KOPT-K1 (cell line): ENCODE measurements at regions not wholly inside any gene's neighbourhood (a gene's known extent, or its start where the extent isn't known, plus 50 kb on each side); places are given as distances from the start of the nearest gene placed in this dataset.

ENCODE experiments used
- H3K27ac ChIP-seq: fragments of 200-600 bp; sonication (generic); 2 replicates; pipeline ENCODE4 v1.5.1; 2016; ENCODE audit warnings: antibody characterized with exemption, mild to moderate bottlenecking, low read depth, low read length; ENCODE audit not compliant: poor library complexity, severe bottlenecking
- H3K36me3 ChIP-seq: fragments of 200-600 bp; sonication (generic); 2 replicates; pipeline ENCODE4 v1.5.1; 2017; ENCODE audit warnings: antibody characterized with exemption, mild to moderate bottlenecking, low read length, moderate library complexity; ENCODE audit not compliant: insufficient read depth
- H3K9me3 ChIP-seq: fragments of 200-600 bp; sonication (generic); 2 replicates; pipeline ENCODE4 v1.5.1; 2017; ENCODE audit warnings: antibody characterized with exemption, low read length, mild to moderate bottlenecking; ENCODE audit not compliant: insufficient read depth, poor library complexity, severe bottlenecking

DNA sequence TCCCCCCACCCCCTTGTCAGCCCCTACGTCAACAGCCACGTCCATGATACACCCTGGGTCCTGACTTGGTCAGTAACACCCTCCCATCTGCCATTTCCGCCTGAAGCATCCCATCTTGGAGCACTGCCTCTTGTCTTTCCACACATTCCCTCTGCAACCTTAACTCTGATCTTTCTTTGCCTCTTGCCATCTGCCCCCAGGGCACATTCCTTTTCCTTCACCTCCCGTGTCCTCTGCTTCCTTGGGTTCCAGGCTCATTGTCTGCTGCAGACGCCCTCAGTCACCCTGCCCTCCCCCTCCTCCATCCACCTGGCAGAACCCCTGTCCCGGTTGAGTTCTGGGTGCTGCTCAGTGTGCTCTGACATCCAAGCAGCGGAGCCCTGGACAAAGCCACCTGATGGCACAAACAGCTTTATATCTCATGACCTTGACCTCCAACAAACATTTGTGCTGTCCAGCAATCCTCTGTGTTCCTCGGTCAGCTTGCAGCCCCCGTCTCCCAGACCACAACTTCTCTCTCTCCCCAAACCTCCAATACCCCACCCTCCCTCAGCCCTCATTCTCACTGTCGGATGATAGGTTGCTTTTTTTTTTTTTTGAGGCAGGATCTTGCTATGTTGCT is 97.7 kb upstream of the IER5L start:
- H3K9me3 ChIP-seq, result no peaks in the 10 kb centered on the region
- no peak overlapping the region for H3K27ac ChIP-seq
- no peaks in the 10 kb centered on the region for H3K36me3 ChIP-seq

DNA sequence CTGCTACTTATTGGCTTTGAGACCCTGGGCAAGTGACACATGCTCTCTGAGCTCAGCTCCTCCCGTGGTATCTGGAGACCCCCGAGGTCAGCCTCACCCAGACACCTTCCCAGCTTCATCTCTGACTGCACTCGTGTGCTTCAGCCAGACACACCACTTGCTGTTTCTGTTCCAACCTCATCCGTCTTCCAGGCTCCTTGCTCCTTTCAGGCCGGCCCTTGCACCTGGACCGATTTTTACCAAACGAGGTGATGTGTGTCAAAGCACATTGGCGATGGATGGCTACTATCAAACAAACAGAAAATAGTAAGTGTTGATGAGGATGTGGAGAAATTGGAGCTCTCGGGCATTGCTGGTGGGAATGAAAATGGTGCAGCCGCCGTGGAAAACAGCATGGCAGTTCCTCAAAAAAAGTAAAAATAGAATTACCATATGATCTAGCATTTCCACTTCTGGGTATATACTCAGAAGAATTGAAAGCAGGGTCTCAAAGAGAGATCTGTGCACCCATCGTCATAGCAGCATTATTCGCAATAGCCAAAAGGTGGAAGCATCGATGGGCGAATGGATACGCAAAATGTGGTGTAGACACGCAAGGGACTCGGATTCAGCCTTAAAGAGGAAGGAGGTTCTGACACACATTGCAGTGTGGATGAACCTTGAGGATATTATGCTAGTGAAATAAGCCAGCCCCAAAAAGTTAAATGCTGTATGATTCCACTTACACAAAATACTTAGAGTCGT is 96.1 kb upstream of the IER5L start:
- Histone ChIP-seq H3K9me3 (no peaks in the 10 kb centered on the region), H3K36me3 (no peaks in the 10 kb centered on the region), H3K27ac (no peak overlapping the region)

DNA sequence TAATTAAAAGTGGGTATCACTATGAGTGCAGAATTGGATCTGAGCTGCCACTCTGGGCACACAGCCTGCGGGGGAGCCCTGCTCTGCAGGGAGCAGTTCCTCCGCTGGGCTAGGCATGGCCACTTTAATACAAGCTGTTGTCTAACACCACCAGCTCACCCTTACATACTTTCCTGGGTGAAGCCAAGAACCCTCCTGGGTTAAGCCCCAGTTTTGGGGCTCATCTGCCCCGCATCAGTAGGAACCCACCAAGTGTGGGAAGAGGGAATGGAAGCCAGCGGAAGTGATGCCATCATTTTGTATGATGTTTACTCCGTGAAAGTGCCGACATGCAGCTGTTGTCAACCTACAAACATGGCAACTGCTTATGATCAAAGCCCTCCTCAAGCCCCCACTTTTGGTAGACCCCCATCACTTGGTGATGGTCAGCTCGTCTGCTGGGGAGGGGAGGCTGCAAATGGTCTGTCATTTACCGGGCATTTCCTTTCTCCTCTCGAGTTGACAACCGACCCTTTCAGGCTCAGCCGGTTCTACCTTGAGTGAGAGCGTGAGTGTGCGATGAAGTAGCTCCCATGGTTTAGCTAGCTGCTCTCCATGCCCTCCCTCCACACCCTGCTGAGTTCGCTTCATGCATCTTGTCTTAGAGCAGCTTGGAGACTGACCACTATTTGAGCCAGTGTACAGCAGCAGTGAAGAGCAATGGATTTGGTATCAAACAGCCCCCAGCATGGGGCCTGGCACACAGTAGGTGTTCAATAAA is 95.3 kb upstream of the IER5L start:
- Histone ChIP-seq H3K9me3 (no peaks in the 10 kb centered on the region), H3K36me3 (no peaks in the 10 kb centered on the region), H3K27ac (no peak overlapping the region)

DNA sequence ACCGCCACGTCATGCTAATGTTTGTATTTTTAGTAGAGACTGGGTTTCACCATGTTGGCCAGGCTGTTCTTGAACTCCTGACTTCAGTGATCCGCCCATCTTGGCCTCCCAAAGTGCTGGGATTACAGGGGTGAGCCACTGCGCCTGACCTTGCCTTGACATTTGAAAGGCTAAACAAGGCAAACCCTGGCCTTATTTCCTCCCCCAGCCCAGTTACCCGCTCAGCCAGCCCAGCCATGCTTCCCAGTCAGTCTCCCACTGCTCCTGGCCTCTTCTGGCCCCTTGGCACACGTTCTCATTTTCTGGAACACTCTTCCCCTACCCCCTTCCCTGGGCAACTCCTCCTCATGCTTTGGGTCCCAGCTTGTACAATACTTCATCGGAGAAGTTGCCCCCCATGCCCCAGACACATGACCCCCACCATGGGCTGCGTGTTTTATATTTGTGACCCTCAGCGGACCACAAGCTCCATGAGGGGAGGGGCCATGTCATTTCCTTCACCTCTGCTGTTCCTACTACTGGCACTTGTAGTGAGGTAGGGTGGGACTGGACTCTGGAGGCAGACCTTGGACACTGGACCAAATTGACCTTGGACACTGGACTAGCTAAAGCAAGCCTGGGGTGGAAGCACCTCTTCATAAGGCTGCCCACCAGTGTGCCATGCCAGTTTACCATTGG is 94.4 kb upstream of the IER5L start:
- Histone ChIP-seq H3K36me3 (no peaks in the 10 kb centered on the region), H3K27ac (no peak overlapping the region), H3K9me3 (no peaks in the 10 kb centered on the region)

DNA sequence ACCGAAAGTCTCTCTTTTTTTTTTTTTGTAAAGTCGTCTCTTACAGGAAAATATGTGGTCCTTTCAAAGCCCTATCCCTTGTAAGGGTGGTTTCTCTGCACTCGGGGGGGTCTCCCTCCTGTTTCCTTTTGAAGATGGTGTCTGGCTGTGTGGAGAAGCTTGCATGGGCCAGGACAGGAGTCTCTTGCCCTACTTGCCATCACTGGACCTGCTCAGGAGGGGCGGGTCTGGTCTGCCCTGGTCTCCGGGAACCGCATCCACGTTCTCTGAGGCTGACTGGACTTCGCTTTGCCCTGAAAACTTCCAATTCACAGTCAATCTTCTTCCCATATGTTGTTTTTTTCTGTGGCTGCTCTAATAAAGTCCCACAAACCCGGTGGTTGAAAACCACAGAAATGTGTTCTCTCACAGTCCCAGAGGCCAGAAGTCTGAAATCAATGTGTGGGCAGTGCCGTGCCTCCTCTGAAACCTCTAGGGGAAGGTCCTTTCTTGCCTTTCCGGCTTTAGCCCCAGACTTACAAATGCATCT is 92.9 kb upstream of the IER5L start:
- peak overlapping the region; percentile 13 for H3K27ac ChIP-seq
- no peaks in the 10 kb centered on the region for H3K9me3 ChIP-seq
- H3K36me3 ChIP-seq, result no peaks in the 10 kb centered on the region

DNA sequence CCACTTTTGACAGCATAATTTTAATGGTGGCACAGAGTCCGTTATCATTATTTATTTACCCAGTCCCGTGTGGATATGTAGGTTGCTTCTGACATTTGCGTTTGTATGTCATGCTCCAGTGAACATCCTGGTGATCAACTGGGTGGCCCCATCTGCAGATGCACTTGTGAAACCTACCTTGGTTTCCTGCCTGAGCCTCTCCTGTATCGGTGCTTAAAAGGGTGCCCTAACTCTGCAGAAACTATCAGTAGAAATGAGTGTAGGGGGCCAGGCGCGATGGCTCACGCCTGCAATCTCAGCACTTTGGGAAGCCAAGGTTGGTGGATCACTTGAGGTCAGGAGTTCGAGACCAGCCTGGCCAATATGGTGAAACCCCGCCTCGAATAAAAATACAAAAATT is 92.1 kb upstream of the IER5L start:
- Histone ChIP-seq H3K36me3 (no peaks in the 10 kb centered on the region), H3K27ac (peak overlapping the region; percentile 13), H3K9me3 (no peaks in the 10 kb centered on the region)

DNA sequence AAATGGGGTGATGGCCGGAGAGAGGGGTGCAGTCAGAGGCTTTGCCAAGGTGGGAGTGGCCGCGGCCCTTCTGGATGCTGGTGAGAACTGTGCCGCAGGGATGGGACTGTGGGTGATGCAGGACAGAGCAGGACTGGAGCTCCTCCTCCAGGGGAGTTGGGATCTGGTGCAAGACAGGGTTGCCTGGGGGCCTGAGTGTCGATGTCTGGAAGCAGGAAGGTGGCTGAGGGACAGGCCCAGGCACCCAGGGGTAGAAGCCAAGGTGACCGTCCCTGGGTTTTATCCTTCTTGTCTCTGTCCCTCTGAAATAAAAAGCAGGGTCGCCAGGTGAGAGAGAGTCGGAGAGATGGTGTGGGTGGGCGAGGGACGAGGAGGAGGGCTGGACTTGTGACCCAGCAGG is 89.1 kb upstream of the IER5L start:
- no peaks in the 10 kb centered on the region for H3K9me3 ChIP-seq

DNA sequence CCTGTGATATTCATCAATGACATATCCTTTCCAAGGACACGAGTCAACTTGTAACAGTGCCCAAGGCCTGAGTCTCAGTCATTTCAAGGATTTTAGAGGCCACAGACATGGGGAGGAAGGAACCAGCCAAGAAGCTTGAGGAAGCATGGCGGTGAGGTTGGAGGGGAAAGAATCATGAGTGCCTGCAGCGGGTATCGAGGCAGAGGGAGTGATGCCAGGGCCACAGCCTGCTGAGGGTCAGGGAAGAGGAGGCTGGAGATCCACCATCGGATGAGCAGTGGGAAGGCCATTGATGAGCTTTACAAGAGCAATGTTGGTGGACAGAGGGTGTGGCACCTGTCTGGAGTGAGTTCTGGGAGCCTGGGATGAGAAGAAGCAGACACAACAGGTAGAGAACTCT is 88.5 kb upstream of the IER5L start:
- H3K27ac ChIP-seq, result no peak overlapping the region
- no peaks in the 10 kb centered on the region for H3K36me3 ChIP-seq
- H3K9me3 ChIP-seq, result no peaks in the 10 kb centered on the region

More for the DNA sequence above, 89.1 kb upstream of the IER5L start:
- Histone ChIP-seq H3K36me3 (no peaks in the 10 kb centered on the region), H3K27ac (no peak overlapping the region)

DNA sequence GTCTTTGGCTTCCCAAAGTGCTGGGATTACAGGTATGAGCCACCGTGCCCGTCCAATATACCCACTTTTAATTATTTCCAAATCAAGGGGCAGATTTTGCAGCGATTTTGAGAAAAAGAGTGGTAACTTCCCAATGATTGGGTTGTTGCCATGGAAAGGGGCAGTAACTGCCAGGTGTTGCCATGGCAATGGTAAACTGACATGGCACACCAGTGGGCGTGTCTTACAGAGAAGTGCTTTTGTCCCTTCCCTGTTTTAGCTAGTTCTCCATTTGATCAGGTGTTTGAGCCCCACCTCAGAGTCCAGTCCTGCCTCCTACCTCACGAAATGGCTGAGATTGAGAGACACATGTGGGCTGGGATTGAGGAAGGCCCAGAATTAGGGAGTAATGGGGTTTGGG is 86.3 kb upstream of the IER5L start:
- Histone ChIP-seq H3K27ac (no peak overlapping the region), H3K36me3 (no peaks in the 10 kb centered on the region), H3K9me3 (no peaks in the 10 kb centered on the region)

DNA sequence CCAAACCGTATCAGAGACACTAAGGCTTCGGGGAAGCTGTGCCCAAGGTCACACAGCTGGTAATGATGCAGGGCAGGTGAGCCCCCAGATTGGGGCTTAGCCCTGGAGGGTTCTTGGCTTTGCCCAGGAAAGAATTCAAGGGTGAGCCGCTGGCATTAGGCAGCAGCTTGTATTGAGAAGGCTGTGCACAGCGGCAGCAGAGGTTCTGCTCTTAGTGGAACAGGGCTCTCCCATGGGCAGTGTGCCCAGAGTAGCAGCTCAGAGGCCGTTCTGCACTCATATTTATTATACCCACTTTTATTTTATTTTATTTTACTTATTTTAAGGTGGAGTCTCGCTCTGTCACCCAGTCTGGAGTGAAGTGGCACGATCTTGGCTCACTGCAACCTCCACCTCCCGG is 85.8 kb upstream of the IER5L start:
- Histone ChIP-seq H3K36me3 (no peaks in the 10 kb centered on the region), H3K9me3 (no peaks in the 10 kb centered on the region), H3K27ac (no peak overlapping the region)

DNA sequence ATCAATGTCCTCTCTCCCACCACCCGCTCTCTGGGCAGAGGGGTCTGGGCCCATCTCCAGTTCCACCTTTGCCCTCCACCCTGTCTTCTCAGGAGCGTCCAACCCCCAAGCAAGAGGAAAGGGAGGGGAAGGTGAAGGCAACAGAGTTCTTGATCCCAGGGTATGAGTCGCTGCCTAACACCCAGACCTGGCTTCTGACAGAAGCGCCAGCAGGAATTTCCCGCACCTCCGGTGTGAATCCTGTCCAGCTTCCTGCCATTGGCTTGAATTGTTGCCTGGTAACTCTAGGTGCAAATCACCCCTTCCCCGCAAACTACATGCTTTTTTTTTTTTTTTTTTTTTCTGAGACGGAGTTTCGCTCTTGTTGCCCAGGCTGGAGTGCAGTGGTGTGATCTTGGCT is 84.2 kb upstream of the IER5L start:
- H3K9me3 ChIP-seq, result no peaks in the 10 kb centered on the region
- no peak overlapping the region for H3K27ac ChIP-seq
- no peaks in the 10 kb centered on the region for H3K36me3 ChIP-seq

DNA sequence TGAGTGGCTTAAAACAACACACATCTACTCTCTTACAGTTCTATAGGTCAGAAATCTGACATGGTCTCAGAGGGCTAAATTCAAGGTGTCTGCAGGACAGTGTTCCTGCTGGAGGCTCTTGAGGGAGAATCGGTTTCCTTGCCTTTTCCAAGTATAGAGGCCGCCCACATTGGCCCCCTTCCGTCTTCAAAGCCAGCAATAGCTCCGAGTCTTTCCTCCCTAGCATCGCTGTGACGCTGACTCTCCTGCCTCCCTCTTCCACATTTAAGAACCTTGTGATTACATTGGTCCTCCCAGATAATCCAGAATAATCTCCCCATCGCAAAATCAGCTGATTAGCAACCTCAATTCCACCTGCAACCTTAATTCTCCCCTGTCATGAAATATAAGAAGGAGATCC is 81.3 kb upstream of the IER5L start:
- no peaks in the 10 kb centered on the region for H3K9me3 ChIP-seq
- H3K36me3 ChIP-seq, result no peaks in the 10 kb centered on the region
- H3K27ac ChIP-seq, result no peak overlapping the region

DNA sequence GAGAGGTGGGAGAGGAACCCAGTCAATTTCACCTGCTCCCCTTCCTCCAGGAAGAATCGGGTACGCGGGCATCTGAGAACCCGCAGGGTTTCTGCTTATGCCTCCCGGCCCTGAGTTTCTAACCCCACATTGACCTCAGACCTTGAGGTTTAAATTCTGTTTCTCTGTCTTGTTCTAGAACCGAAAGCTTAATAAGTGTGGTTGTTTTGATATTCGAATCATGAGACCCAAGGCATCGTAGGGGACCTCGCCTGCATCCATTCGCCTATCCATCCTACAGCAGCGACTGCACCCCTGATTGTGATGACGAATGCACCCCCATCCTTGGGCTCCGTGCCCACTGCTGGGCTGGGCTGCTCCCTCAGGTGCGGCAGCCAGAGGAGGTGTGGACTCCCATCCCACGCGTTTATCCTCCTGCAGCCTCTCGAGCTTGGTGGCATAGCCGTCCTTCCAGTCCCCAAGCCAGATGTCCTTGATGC is 80.8 kb upstream of the IER5L start:
- no peaks in the 10 kb centered on the region for H3K9me3 ChIP-seq
- no peaks in the 10 kb centered on the region for H3K36me3 ChIP-seq
- no peak overlapping the region for H3K27ac ChIP-seq

DNA sequence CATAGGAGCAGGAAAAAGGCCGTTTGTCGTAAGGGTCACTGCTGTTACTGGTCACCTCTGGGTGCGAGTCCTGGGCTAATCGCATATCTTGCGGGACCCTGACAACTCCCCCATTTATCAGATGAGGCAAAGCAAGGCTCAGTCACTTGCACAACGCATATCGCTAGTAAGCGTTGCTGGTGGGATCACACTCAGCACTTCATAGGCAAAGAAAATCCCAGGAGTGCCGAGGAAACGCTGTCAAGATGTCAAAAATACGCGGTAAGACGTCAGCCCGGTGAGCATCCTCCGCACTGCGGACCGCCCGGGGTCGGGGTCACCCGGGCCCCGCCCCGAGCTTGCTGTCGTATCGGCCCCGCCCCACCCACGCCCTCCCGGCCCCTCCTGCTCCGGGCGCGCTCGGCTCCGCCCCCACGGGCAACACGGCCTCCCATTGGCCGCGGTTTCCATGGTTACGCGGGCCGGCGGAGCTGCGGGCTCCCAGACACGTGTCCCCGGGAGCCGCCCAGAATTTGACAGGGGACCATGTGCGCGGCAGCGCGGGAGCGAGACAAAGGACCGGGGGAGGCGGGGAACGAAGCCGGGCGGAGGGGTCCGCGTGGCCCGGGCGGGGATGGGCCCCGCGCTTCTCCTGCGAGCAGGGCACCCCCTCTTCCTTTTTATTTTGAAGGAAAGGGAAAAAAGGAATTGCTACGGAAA is 80.2 kb upstream of the IER5L start:
- Histone ChIP-seq H3K36me3 (no peaks in the 10 kb centered on the region), H3K27ac (no peak overlapping the region), H3K9me3 (no peaks in the 10 kb centered on the region)
